ENCODE measurements at regions not wholly inside any gene's neighbourhood (a gene's known extent, or its start where the extent isn't known, plus 50 kb on each side); places are given as distances from the start of the nearest gene placed in this dataset.
"Not testable (repeated sequence)": the region's sequence is repeated elsewhere in the genome, so short reads cannot be mapped to it uniquely, and the experiment has no call there.

DNA sequence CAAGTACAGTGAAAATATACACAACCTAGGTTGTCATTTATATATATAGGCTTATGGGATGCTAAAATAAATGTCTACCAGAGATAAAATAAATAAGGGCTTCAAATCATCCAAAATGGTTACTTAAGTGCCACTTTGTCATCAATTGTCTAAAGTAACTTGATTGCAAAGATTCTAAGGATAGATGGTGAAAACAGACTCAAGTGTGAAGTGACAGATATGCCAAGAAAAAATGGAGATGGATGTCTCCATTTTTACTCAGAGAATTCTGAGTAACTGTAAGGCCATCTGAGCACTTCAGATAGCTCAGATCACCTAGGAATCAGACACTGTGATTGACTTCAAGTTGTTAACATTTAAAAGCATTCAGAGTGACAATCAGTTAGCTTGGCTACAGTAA is 824.3 kb downstream of the PRELID2 start:
- Histone ChIP-seq H3K9me3 (ENCODE audit: insufficient read depth, low read length, severe bottlenecking) (no peaks in the 10 kb centered on the region), H3K4me3 (ENCODE audit: low read depth in 1 of 2, low read length in 2 of 2) (no peak overlapping the region), H3K27me3 (ENCODE audit: insufficient read depth, low read length, poor library complexity) (peaks cover 2% of the 10 kb centered on the region), H3K4me1 (ENCODE audit: insufficient read depth, low read length) (no peaks in the 10 kb centered on the region), H3K9ac (ENCODE audit: low read depth, low read length) (no peak overlapping the region), H4K20me1 (ENCODE audit: insufficient read depth, low read length) (no peaks in the 10 kb centered on the region), H3K4me2 (ENCODE audit: insufficient read depth, low read length) (no peak overlapping the region), H3K36me3 (ENCODE audit: insufficient read depth, low read length) (no peaks in the 10 kb centered on the region), H2AFZ (ENCODE audit: low read depth, low read length) (no peak overlapping the region), H3K27ac (ENCODE audit: low read length) (no peak overlapping the region), H3K79me2 (ENCODE audit: insufficient read depth, low read length) (no peaks in the 10 kb centered on the region)
- no peak for DNase-seq
- no peak for ATAC-seq (ENCODE audit: insufficient read depth, low read depth)
- TF ChIP-seq, protein P1, sequence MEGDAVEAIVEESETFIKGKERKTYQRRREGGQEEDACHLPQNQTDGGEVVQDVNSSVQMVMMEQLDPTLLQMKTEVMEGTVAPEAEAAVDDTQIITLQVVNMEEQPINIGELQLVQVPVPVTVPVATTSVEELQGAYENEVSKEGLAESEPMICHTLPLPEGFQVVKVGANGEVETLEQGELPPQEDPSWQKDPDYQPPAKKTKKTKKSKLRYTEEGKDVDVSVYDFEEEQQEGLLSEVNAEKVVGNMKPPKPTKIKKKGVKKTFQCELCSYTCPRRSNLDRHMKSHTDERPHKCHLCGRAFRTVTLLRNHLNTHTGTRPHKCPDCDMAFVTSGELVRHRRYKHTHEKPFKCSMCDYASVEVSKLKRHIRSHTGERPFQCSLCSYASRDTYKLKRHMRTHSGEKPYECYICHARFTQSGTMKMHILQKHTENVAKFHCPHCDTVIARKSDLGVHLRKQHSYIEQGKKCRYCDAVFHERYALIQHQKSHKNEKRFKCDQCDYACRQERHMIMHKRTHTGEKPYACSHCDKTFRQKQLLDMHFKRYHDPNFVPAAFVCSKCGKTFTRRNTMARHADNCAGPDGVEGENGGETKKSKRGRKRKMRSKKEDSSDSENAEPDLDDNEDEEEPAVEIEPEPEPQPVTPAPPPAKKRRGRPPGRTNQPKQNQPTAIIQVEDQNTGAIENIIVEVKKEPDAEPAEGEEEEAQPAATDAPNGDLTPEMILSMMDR (IDR thresholded peaks at IDR 0.05; ENCODE audit: borderline replicate concordance, extremely low read depth, low read length, poor library complexity, severe bottlenecking), result no peak
- TF ChIP-seq EZH2 (IDR thresholded peaks at IDR 0.05; ENCODE audit: borderline replicate concordance, low read depth, low read length, severe bottlenecking), result no peak

DNA sequence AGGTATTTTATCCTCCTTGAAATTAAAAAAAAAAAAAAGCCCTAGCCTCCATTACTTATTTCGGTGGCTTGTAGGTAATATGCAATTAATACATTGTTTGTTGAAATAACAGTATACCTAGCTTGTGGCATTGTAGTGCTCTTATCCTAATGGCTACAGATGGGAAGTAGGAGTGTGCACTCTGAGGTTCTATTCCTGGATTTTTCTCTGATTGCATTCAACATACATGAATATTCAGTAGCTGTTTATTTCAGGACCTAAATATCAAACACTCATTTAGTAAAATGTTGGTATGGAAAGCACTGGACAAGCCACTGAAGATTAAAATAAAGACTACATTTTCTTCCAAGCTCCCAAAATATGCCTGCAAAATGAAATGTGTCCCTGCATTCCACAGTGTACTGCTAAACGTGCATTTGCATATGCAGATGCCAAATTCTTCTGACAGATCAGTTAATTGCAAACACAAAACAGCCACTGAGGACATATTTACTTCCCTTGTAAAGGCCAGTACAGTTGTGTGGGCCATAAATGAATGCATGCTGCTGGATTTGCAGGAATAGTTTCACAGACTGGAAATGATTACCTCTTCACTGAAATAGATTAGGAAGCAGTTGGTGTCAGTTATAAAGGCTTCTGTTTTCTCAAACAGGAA is 826.1 kb downstream of the PRELID2 start:
- Histone ChIP-seq H3K9ac (ENCODE audit: low read depth, low read length) (no peak overlapping the region), H3K27me3 (ENCODE audit: insufficient read depth, low read length, poor library complexity) (peaks cover 2% of the 10 kb centered on the region)
- no peak for DNase-seq

DNA sequence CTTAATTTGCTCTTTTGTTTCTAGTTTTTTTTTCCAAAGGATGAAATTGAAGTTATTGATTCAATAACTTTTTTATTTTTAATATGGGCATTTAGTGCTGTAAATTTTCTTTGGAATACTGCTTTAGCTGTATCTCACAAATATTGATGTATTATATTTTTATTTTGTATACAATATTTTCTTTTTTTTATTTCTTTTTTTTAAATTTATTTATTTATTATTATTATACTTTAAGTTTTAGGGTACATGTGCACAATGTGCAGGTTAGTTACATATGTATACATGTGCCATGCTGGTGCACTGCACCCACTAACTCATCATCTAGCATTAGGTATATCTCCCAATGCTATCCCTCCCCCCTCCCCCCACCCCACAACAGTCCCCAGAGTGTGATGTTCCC is 823.7 kb downstream of the KCTD16 start:
- H3K4me3 ChIP-seq (ENCODE audit: low read depth in 1 of 2, low read length in 2 of 2); H3K36me3 ChIP-seq (ENCODE audit: insufficient read depth, low read length); ATAC-seq (ENCODE audit: insufficient read depth, low read depth); H3K4me1 ChIP-seq (ENCODE audit: insufficient read depth, low read length); DNase-seq; H3K9ac ChIP-seq (ENCODE audit: low read depth, low read length); H4K20me1 ChIP-seq (ENCODE audit: insufficient read depth, low read length); H3K27ac ChIP-seq (ENCODE audit: low read length); H3K4me2 ChIP-seq (ENCODE audit: insufficient read depth, low read length); H2AFZ ChIP-seq (ENCODE audit: low read depth, low read length); H3K27me3 ChIP-seq (ENCODE audit: insufficient read depth, low read length, poor library complexity); H3K9me3 ChIP-seq (ENCODE audit: insufficient read depth, low read length, severe bottlenecking); H3K79me2 ChIP-seq (ENCODE audit: insufficient read depth, low read length): not testable (repeated sequence)

More for the DNA sequence above, 826.1 kb downstream of the PRELID2 start:
- Histone ChIP-seq H3K27ac (ENCODE audit: low read length) (no peak overlapping the region), H3K36me3 (ENCODE audit: insufficient read depth, low read length) (no peaks in the 10 kb centered on the region), H3K9me3 (ENCODE audit: insufficient read depth, low read length, severe bottlenecking) (no peaks in the 10 kb centered on the region), H3K4me1 (ENCODE audit: insufficient read depth, low read length) (no peaks in the 10 kb centered on the region), H4K20me1 (ENCODE audit: insufficient read depth, low read length) (no peaks in the 10 kb centered on the region), H3K4me2 (ENCODE audit: insufficient read depth, low read length) (no peak overlapping the region), H3K4me3 (ENCODE audit: low read depth in 1 of 2, low read length in 2 of 2) (no peak overlapping the region), H3K79me2 (ENCODE audit: insufficient read depth, low read length) (no peaks in the 10 kb centered on the region), H2AFZ (ENCODE audit: low read depth, low read length) (no peak overlapping the region)
- ATAC-seq (ENCODE audit: insufficient read depth, low read depth), result no peak
- TF ChIP-seq, protein P1 (IDR thresholded peaks at IDR 0.05; ENCODE audit: borderline replicate concordance, extremely low read depth, low read length, poor library complexity, severe bottlenecking), result no peak

DNA sequence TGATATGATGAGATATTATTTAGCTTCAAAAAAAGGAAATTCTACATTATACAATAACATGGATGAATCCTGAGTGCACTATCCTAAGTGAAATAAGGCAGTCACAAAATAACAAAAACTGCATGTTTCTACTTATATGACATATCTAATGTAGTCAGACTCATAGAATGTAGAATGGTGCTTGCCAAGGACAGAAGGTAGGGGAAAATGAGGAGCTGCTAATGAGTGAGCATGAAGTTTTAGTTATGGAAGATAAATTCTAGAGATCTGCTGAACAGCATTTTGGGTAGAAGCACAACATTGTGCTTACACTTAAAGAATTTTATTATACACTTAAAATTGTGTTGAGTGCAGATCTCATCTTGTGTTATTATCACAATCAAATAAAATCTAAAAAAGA is 812.4 kb downstream of the KCTD16 start:
- DNase-seq, result no peak
- Histone ChIP-seq H4K20me1 (ENCODE audit: insufficient read depth, low read length) (no peaks in the 10 kb centered on the region), H3K4me2 (ENCODE audit: insufficient read depth, low read length) (no peak overlapping the region), H3K36me3 (ENCODE audit: insufficient read depth, low read length) (no peaks in the 10 kb centered on the region), H3K4me3 (ENCODE audit: low read depth in 1 of 2, low read length in 2 of 2) (no peak overlapping the region), H3K9ac (ENCODE audit: low read depth, low read length) (no peak overlapping the region), H2AFZ (ENCODE audit: low read depth, low read length) (no peak overlapping the region), H3K27ac (ENCODE audit: low read length) (no peak overlapping the region), H3K79me2 (ENCODE audit: insufficient read depth, low read length) (no peaks in the 10 kb centered on the region), H3K27me3 (ENCODE audit: insufficient read depth, low read length, poor library complexity) (no peaks in the 10 kb centered on the region), H3K4me1 (ENCODE audit: insufficient read depth, low read length) (no peaks in the 10 kb centered on the region), H3K9me3 (ENCODE audit: insufficient read depth, low read length, severe bottlenecking) (no peaks in the 10 kb centered on the region)
- ATAC-seq (ENCODE audit: insufficient read depth, low read depth), result no peak
- TF ChIP-seq, protein P1 (IDR thresholded peaks at IDR 0.05; ENCODE audit: borderline replicate concordance, extremely low read depth, low read length, poor library complexity, severe bottlenecking), result no peak
- TF ChIP-seq EZH2 (IDR thresholded peaks at IDR 0.05; ENCODE audit: borderline replicate concordance, low read depth, low read length, severe bottlenecking), result no peak
